ENCODE measurements at regions not wholly inside any gene's neighbourhood (a gene's known extent, or its start where the extent isn't known, plus 50 kb on each side); places are given as distances from the start of the nearest gene placed in this dataset.

DNA sequence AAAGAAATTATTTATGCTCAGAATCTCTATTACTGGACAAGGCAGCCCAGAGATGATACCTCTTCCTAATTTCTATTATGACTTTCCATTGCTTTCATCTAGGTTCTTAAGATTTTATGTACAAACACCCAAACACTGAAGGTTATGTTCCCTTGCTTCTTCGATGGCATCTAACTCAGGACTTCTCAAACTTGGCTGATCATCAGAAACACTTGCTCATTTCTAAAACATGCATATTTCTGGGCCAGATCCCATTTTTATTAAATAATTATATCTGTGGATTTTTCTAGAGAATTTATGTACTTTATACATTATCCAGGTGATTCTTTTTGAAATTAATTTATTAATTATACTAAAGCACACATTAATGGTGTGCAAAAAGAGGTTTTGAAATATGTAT is 482.4 kb upstream of the NR2F2 start:
- TF ChIP-seq POLR2AphosphoS5 (IDR thresholded peaks at IDR 0.05; ENCODE audit: low read depth, low read length) = no peak
- TF ChIP-seq TAF1 (IDR thresholded peaks at IDR 0.05; ENCODE audit: borderline replicate concordance, insufficient read depth, low read length) = no peak
- TF ChIP-seq FOXP2 (optimal IDR thresholded peaks at IDR 0.05; ENCODE audit: borderline replicate concordance, extremely low read depth, extremely low read length, insufficient read depth) = no peak

DNA sequence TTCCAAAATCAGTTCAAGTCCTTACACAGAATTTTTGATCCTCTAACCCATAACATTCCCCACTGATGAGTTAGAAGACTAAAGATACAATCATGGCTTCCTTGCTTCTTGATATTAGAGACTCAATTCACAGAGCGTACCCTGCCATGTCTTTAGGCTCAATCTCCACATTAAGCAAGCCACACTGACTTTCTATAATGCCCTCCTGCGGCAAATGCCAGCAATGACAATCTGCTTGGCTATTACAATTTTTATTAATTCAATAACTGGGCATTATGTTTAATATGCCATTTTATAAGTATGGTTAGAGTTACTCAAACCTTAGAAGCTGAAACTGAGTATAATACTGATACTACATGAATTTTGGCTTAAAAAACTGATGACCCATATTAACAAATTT is 479.7 kb upstream of the NR2F2 start:
- TF ChIP-seq FOXP2 (optimal IDR thresholded peaks at IDR 0.05; ENCODE audit: borderline replicate concordance, extremely low read depth, extremely low read length, insufficient read depth) = no peak
- no peak for TF ChIP-seq TAF1 (IDR thresholded peaks at IDR 0.05; ENCODE audit: borderline replicate concordance, insufficient read depth, low read length)
- TF ChIP-seq, protein P1, sequence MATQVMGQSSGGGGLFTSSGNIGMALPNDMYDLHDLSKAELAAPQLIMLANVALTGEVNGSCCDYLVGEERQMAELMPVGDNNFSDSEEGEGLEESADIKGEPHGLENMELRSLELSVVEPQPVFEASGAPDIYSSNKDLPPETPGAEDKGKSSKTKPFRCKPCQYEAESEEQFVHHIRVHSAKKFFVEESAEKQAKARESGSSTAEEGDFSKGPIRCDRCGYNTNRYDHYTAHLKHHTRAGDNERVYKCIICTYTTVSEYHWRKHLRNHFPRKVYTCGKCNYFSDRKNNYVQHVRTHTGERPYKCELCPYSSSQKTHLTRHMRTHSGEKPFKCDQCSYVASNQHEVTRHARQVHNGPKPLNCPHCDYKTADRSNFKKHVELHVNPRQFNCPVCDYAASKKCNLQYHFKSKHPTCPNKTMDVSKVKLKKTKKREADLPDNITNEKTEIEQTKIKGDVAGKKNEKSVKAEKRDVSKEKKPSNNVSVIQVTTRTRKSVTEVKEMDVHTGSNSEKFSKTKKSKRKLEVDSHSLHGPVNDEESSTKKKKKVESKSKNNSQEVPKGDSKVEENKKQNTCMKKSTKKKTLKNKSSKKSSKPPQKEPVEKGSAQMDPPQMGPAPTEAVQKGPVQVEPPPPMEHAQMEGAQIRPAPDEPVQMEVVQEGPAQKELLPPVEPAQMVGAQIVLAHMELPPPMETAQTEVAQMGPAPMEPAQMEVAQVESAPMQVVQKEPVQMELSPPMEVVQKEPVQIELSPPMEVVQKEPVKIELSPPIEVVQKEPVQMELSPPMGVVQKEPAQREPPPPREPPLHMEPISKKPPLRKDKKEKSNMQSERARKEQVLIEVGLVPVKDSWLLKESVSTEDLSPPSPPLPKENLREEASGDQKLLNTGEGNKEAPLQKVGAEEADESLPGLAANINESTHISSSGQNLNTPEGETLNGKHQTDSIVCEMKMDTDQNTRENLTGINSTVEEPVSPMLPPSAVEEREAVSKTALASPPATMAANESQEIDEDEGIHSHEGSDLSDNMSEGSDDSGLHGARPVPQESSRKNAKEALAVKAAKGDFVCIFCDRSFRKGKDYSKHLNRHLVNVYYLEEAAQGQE (IDR thresholded peaks at IDR 0.05; ENCODE audit: insufficient read depth in 1 of 2, low read depth in 2 of 2, low read length in 2 of 2) = no peak
- no peak for TF ChIP-seq POLR2AphosphoS5 (IDR thresholded peaks at IDR 0.05; ENCODE audit: low read depth, low read length)
- TF ChIP-seq SIN3A (IDR thresholded peaks at IDR 0.05; ENCODE audit: borderline replicate concordance, insufficient read depth, low read length) = no peak

DNA sequence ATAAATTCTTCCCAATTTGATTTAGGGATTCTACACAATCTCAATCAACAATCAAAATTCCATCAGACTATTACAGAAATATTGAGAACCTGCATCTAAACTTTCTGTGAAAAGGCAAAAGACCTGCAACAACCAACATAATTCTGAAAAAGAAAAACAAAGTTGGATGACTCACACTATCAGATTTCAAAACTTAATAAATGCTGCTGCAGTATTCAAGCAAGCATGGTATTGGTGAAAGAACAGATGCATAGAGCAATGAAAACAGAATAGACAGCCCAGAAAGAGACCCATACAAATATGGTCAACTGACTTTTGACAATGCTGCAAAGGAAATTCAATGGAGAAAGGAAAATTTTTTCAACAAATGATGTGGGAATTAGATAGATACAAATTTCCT is 477.1 kb upstream of the NR2F2 start:
- TF ChIP-seq FOXP2 (optimal IDR thresholded peaks at IDR 0.05; ENCODE audit: borderline replicate concordance, extremely low read depth, extremely low read length, insufficient read depth) (no peak), TAF1 (IDR thresholded peaks at IDR 0.05; ENCODE audit: borderline replicate concordance, insufficient read depth, low read length) (no peak), POLR2AphosphoS5 (IDR thresholded peaks at IDR 0.05; ENCODE audit: low read depth, low read length) (no peak), SIN3A (IDR thresholded peaks at IDR 0.05; ENCODE audit: borderline replicate concordance, insufficient read depth, low read length) (no peak)
- TF ChIP-seq, protein P1 (IDR thresholded peaks at IDR 0.05; ENCODE audit: insufficient read depth in 1 of 2, low read depth in 2 of 2, low read length in 2 of 2) = no peak

- TF ChIP-seq FOXP2 (optimal IDR thresholded peaks at IDR 0.05; ENCODE audit: borderline replicate concordance, extremely low read depth, extremely low read length, insufficient read depth) = no peak
- TF ChIP-seq, protein P1 (IDR thresholded peaks at IDR 0.05; ENCODE audit: insufficient read depth in 1 of 2, low read depth in 2 of 2, low read length in 2 of 2) = no peak
These were observed 473.3 kb upstream of the NR2F2 start for GRCh38 chr15:95857124-95857757.

DNA sequence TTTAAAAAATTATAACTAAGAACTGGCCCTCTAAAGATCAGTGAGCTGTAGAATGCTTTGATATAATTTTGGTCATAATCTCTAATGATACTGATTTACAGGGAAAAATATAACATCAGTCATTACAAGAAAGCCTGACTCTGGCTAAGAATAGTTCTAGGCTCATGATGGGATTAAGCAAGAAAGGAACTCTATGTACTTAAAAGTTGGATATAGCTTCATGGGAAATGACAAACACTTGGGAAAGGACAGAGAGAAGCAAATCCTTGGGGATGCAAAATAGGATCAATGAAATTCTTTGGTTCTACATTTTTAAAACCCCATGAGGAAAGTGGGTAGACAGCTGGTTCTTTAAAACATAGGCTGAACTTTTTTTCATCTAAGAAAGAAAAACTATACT is 472.7 kb upstream of the NR2F2 start:
- TF ChIP-seq POLR2AphosphoS5 (IDR thresholded peaks at IDR 0.05; ENCODE audit: low read depth, low read length) (no peak), SIN3A (IDR thresholded peaks at IDR 0.05; ENCODE audit: borderline replicate concordance, insufficient read depth, low read length) (no peak), FOXP2 (optimal IDR thresholded peaks at IDR 0.05; ENCODE audit: borderline replicate concordance, extremely low read depth, extremely low read length, insufficient read depth) (no peak), TAF1 (IDR thresholded peaks at IDR 0.05; ENCODE audit: borderline replicate concordance, insufficient read depth, low read length) (no peak)
- TF ChIP-seq, protein P1 (IDR thresholded peaks at IDR 0.05; ENCODE audit: insufficient read depth in 1 of 2, low read depth in 2 of 2, low read length in 2 of 2) = no peak

Data from PFSK-1 (cell line).